HG03025 (cell line): ENCODE measurements at regions not wholly inside any gene's neighbourhood (a gene's known extent, or its start where the extent isn't known, plus 50 kb on each side); places are given as distances from the start of the nearest gene placed in this dataset.

ENCODE experiments used
- ATAC-seq: cut with Tn5 transposase; IDR thresholded peaks from one replicate; pipeline ENCODE4 v1.9.1; 2021; ENCODE audit warnings: mild to moderate bottlenecking, moderate library complexity; ENCODE audit not compliant: unreplicated experiment, low FRiP score

DNA sequence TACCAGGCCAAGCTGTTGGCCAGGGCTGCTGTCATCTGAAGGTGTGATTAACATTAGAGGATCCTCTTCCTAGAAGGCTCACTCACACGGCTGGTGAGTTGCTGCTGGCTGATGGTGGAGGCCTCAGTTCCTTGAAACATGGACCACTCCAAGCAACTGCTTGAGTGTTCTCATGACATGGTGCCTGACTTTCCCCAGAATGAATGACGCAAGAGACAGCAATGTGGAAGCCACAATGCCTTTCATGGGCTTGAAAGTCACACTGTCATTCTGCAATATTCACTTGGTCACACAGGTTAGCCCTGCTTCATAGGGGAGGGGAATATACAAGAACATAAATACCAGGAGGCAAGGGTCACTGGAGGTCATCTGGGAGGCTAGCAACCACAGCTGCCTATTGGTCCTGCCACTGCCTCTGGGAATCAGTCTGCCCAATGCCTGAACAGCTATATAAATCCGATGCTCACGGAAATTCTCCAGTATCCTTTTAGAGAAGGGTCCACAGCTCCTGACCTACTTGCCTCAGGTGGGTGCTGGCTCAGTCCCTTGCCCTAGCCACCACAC lies 97.1 kb upstream of the MAML3 start:
- ATAC-seq, result no peak

DNA sequence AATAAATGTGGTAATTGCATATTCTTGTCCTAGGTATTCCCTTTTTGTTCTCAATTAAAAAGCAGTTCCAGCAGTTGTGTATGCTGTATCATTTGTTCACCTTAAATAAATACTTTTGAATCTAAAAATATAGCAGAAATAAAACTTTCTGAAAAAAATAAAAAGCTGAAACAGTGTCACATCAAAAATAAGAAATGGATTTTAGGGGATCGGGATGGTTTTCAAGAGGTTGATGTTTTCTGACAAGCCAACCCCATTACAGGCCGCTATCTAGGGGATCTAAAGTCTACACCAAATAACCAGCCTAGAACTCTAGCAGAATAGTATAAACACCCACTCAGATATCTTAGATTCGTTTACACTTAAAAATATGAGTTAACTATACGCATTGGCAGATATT lies 95.4 kb upstream of the MAML3 start:
- ATAC-seq, result no peak

DNA sequence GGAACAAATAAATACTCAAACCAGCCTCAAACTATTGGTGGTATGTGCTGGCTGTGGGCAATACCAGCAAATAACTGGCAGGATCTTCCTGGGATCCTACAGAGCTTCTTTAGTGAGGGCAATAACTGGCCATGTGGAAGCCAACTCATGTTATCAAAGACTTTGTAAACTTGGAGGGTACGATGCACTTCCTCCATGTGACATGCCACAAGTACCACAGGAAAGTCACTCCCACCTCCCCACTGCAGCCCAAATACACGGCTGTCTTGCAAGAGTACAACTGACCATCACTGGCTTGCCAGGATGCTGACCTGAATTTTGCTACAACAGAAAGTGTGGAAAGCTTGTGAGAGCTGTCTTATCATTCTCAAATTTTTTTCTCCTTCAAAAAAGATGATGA lies 93.3 kb upstream of the MAML3 start:
- ATAC-seq, result no peak

DNA sequence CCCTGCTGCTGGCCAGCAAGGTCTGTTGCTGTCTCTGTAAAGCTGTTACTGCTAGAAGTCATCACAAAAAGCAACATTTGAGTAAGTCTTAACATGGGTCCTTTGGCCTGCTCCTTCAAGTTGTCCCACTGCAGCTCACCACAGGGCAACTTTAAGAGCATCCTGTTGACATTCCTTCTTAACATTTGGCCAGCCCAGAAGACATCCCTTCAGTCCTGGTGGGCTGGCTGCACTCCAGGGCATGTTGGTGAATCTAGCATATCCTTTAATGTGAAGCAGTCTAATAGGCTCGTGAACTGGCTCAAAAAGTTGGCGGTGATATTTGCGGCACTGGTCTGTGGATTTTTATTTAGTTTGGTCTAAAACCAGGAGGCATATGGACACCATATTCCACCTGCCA lies 92.2 kb upstream of the MAML3 start:
- no peak for ATAC-seq

DNA sequence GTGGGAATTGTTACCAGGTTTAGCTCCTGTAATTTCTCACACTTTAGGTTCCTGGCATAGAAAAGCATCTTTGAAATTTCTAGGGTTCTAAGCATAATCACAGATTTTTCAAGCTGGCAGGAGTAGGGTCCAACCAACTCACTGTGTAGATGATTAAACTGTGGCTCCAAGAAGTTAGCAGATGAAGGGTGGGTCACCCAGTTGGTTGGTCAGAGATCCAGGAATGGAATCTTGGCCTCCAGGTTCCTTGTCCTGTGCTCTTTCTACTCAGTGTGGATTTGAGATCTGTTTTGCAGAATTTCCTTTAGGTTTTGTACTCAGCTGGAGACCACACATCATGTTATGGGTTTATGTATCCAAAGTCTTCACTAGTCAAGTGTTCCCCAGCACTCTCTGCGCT lies 90.3 kb upstream of the MAML3 start:
- no peak for ATAC-seq

DNA sequence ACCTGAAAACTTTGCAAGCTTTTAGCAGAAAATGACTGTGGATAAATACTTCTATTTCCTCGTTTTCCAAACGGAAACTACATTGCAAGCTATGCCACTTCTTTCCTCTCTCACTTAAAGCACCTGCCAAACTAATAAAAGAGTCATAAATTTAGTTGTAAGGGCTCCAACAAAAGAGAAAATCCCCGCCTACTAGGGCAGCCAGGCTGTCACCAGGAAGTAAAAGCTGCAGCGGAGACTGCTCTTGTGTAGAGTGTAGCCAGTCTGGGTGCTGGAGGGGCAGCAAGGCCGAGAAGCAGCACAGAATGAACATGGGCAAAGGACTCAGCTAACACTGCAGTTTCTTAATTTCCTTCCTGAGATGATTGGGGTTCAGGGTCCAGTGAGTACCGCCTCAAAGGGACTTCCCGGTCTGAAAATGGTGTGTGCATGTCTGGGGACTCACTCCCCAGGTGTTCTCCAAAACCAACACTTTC lies 89.3 kb upstream of the MAML3 start:
- ATAC-seq, result peak; percentile 73

DNA sequence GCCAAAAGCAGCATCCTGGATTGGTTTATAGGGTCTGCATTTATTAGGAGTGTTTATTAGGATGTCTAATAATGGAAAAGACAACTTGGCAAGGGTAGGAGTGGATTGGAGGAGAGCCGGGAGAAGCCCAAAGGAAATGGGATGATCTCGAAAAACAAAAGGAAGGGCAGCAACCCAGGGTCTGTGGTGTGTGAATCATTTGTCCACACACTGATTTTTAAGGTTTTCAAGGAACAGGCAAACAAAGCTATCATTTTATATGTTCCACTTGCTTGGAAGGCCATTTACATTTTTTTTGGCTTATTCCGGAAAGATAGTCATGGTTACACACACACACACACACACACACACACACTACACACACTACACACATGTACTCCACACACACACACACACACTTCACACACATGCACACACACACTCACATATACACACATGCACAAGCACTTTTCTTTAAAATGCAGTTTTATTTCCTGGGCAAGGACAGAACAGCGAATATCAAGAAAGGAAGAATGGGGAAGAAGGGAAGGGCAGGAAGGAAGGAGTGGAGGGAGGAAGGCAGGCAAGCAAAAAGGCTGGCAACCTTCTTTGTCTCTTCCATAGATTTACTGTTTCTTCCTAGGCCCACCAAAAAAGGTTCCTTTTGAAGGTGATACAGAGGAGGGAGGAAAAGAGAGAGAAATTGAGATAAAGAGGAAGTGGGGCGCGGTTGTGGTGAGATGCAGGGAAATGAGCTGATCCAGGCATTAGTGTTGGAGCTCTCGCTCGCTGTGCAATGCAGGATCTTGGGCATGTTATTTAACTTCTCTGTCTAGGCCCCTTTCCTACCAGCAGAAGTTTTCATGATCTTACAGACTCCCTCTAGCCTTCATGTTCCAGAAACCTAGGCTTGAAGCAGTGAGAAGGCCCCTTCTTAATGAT lies 88.6 kb upstream of the MAML3 start:
- ATAC-seq, result peak; percentile 52

DNA sequence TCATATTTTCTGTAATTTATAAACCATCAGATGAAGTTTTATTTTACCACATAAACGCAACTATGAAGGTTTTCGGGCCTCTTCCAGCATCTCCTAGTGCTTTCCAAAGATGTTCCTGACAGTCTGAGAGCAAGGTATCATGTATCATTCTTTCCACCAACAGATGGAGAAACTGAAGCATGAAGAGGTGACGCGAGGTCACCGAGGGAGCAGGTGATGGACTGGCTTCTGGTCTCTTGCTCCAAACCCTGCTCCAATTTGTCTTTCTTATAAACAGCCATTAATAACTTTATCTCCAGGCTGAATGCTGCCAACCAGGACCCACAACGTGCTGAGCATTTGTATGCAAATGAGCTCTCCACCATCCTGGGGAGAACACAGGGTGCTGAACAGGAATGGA lies 86.3 kb upstream of the MAML3 start:
- no peak for ATAC-seq

DNA sequence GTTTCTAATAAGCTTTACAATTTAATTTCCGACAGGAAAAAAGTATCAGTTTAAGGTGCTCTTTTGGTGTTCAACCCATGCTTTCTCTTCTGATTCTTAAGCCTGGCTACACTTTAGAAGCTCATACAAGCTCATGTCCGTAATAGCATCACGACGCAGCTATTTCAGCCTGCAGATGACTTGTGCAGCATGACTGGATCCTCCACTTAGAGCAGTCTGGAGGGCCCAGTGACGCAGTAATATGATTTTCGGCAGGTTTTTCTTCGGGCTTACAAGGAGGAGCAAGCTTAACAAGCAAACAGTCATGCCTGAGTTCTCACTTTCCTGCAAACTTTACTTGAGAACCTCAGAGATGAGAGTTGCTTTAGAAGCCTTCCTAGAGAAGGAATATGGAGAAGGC lies 85.3 kb upstream of the MAML3 start:
- no peak for ATAC-seq

DNA sequence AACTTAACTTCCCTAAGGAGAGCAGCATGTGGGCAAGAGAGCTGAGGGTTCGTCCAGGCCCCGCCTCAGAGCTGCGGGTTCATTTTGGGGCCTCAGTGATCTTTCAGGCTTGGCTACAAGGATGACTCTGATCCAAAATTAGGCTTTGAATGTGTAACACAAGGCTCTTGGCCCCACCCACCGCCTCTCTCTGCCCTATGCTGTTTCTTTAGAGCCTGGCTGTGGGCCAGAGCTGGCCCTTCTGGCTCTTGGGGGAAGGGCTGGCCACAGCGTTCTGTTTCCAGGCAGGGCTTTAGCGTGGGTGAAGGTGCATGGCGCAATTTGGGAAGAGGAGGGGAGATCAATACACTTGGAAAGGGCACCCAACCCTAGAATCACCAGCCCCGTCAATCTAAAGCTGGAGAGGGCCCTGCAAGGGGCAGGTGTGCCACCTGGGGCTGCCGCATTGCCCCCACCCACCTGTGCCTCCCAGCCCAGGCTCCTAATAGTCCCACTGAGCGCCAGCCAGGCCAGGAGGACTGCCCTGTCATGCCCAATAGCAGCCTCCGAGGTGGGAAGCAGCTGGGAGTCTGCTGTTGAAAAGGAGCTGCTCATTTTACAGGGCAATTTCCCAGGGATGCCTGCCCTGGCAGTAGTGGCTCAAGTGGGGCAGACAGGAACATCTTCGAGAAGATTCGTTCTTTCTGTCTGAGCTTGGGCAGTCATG lies 84.5 kb upstream of the MAML3 start:
- no peak for ATAC-seq

DNA sequence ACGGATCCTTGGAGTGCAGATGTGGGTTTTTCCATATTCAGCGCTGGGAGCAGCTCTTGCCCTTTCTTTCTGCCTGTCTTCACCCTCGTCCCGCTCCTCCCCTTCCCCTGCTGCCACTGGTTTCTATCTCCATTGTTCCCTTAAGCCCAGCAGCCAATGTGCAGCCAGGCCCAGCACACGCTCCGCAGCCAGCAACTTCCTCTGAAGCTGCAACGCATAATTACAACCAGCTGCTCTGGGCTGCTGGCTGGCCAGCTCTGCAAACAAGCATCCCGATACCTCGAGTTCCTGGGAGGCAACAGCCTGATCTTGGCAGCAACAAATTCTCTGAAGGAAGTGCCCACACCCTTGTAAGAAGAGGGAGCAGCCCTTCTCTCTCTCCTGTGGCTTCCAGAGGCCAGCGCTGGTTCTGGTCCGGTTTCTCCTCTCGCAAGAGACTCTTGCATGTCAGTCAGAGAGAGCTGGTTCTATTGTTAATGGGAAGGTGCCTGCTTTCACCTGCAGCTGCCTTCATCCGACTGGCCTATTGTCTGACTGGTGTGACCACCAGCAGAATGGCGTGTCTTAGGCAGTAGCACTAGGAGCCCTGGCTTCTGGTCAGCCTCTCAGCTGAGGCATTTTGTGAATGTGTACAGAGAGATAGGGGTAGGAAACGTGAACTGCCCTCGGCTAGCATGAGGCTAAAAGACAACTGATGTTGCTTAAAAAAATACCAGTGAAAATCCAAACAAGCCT lies 83.8 kb upstream of the MAML3 start:
- no peak for ATAC-seq

DNA sequence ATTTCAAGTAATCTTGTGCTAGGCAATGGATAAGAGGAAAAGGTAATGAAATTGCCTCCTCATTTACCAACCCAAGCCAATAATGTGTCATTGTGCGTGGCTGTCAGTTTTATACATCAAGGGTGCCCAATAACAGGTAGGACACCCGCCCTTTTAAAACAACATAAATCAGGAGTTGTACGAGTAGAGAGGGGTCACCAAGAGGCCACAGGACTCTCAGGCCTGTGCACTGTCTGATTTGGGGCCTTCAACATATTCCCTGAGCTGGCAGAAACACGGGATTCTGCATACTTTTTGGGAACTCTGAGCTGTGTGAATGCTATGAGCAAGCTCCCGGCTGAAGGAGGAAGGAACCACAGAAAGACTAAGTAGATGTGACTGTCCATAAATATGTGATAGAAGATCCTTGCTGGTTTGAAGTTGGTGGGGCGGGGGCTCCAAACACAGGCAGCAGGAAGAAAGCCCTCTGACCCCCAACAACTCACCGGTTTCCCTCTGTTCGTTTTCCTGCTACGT lies 82.7 kb upstream of the MAML3 start:
- ATAC-seq, result no peak

DNA sequence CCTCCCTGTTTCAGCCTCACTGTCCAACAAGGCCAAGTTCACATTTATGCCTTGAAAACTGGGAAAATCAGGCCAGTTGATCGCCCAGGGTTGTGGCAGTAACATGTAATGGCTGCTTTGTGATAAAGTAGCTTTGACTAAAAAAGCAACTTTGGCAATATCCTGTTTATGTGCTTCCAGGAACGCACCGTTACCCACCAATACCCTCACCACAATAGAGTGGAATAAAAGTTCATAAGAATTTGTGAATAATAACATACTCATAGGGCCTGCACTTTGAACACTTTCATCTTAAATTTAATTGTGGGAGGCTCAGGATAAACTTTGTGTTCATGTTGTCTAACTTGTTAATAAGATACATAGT lies 80.7 kb upstream of the MAML3 start:
- ATAC-seq, result no peak

DNA sequence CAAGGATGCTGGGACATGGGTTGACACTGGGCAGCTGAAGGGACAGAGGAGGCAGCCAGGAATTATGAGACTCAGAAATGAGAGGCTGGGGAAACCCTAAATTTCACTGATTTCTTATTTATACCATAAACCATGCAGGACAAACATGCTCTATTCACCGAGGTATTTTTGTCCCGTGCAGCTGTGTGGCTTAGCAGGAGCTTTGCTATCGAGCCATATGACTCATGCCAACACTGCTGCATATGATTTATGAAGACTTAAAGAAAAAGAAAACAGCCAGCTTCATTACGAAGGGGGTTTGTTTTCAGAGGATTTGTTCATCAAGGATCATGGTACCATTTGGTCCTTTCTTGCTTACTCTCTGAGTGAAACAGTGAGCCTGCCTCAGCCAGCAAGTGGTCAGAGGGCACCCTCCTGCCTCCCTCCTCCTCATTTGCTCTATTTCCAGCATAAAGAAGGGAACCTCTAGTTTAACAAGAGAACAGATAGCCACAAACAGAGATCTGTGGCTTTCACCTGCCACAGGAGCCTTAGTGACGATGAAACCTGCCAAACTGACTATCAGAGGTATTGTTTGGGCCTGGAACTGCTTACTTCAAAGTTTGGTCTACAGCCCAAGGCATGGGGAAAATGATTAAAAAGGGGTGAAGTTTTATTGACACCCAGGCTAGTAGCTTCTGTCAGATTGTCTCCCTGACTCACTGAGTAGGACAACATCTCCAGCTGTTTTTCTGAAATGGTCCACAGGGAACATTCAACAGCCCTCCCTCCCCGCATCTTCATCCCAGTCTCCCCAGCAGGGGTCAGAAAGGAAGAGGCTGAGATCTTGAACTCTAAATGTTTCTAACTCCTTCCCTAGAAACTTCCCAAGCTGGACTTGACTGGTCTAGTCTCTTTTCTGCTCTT lies 80.1 kb upstream of the MAML3 start:
- ATAC-seq, result no peak

DNA sequence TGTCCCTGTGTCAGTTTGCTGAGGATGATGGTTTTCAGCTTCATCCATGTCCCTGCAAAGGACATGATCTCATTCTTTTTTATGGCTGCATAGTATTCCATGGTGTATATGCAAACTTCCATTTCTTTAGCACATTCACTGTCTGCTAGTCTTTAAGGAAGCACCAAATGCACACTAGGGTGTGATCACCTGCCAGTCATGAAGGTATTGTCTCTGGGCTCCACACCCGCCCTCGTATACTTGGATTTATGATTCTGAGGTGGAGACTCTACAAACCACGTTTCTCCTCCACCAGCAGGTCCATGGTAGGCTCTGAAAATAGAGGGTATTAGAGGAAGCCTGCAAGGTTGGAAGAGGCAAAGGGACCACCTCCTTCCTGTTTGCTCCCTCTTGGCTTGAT lies 75.9 kb upstream of the MAML3 start:
- no peak for ATAC-seq

DNA sequence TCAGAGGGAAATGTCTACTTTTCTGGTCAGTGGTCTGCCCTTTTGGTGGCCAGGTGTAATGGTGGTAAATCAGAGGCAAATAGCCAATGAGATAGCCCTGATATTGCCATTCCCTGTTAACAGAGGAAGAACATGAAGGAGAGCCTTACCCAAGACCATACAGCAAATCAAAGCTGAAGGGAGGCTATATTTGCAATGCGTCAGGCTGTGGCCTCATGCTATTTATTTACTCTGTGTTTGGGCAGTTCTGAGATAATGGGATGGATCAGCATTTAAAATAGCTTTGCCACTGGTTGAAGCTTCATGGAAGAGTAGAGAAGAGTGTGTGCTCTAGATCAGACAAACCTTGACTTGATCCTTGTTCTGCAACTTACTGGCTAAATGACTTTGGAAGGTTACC lies 73.3 kb upstream of the MAML3 start:
- ATAC-seq, result no peak

DNA sequence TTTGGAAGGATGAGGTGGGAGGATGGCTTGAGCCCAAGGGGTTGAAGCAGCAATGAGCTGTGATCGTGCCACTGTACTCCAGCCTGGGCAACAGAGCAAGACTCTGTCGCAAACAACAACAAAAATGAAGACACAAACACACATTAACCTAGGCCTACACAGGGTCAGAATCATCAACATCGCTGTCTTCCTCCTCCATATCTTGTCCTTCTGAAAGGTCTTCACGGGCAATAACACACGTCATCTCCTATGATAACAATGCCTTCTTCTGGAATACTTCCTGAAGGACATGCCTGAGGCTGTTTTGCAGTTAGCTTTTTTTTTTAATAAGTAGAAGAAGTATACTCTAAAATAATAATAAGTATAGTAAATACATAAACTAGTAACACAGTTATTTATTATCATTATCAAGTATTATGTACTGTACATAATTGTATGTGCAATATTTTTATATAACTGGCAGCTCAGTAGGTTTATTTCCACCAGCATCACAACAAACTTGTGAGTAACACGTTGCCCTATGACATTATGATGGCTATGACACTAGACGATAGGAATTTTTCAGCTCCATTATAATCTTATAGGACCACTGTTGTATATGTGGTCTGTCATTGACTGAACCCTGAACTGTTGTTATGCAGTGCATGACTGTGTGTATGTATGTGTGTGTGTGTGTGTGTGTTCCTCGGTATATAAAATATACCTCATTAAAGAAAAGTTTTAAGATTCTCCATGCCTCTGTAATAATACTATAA lies 69.2 kb upstream of the MAML3 start:
- ATAC-seq, result no peak

DNA sequence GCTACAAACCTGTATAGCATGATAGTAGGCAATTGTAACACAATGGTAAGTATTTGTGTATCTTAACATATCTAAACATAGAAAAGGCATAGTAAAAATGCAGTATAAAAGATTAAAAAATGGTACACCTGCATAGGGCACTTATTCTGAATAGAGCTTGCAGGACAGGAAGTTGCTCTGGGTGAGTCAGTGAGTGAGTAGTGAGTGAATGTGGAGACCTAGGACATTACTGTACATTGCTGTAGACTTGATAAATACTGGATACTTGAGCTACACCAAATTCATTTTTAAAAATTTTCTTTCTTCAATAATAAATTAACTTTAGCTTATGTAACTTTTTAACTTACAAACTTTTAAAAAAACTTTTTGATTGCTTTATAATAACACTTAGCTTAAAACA lies 68.2 kb upstream of the MAML3 start:
- no peak for ATAC-seq

DNA sequence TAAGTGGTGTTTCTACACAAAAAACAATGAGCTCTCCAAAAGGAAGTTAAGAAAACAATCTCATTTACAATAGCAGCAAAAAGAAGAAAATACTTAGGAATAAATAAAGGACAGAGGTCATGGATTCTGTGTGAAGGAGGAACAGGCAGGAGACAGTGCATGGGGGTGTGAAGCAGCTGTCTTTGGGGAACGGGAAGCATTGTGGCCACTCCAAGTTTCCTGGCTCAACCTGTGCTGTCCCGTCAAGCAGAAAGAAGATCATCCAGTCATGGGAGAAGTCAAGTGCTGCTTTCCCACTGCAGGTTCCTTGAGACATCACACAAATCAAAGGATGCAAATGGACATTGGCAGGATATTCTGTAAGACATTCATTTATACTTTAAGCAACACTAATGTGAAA lies 66.1 kb upstream of the MAML3 start:
- ATAC-seq, result no peak
